DOHH2 (cell line): ENCODE measurements at regions not wholly inside any gene's neighbourhood (a gene's known extent, or its start where the extent isn't known, plus 50 kb on each side); places are given as distances from the start of the nearest gene placed in this dataset.

ENCODE experiments used
- H3F3A ChIP-seq: fragments of 200-600 bp; sonication (generic), shearing (Covaris generic); 2 replicates; pipeline ENCODE4 v1.6.0; 2016; ENCODE audit warnings: antibody characterized with exemption, mild to moderate bottlenecking; ENCODE audit not compliant: control insufficient read depth, insufficient read depth
- H3K27ac ChIP-seq: fragments of 200-600 bp; sonication (generic); 2 replicates; pipeline ENCODE4 v1.5.1; 2014; ENCODE audit warnings: low read depth, mild to moderate bottlenecking, low read length, moderate library complexity
- H3K27me3 ChIP-seq: fragments of 200-600 bp; sonication (generic); 2 replicates; pipeline ENCODE4 v1.6.1; 2014; ENCODE audit warnings: mild to moderate bottlenecking, low read length, mixed read lengths; ENCODE audit not compliant: control insufficient read depth
- H3K36me3 ChIP-seq: fragments of 200-600 bp; sonication (generic); 2 replicates; pipeline ENCODE4 v1.6.1; 2014; ENCODE audit warnings: mild to moderate bottlenecking, low read length, moderate library complexity, mixed read lengths; ENCODE audit not compliant: control insufficient read depth
- H3K4me1 ChIP-seq: fragments of 200-600 bp; sonication (generic); 2 replicates; pipeline ENCODE4 v1.6.1; 2014; ENCODE audit warnings: mild to moderate bottlenecking, low read length, mixed read lengths; ENCODE audit not compliant: control insufficient read depth
- H3K4me2 ChIP-seq: fragments of 200-600 bp; sonication (generic); 2 replicates; pipeline ENCODE4 v1.6.0; 2014; ENCODE audit warnings: mild to moderate bottlenecking, low read length, moderate library complexity
- H3K4me3 ChIP-seq: fragments of 200-600 bp; sonication (generic); 2 replicates; pipeline ENCODE4 v1.5.1; 2014; ENCODE audit warnings: mild to moderate bottlenecking, low read length, mixed read lengths
- H3K79me2 ChIP-seq: fragments of 200-600 bp; sonication (generic); 2 replicates; pipeline ENCODE4 v1.6.1; 2014; ENCODE audit warnings: mild to moderate bottlenecking, low read length, mixed read lengths; ENCODE audit not compliant: control insufficient read depth
- H3K9me2 ChIP-seq: fragments of 200-600 bp; sonication (generic); replicated peaks from 2 replicates; pipeline ENCODE4 v1.6.1; 2014; ENCODE audit warnings: mild to moderate bottlenecking, low read length, mixed read lengths; ENCODE audit not compliant: control insufficient read depth
- H3K9me3 ChIP-seq: fragments of 200-600 bp; sonication (generic); 2 replicates; pipeline ENCODE4 v1.6.1; 2014; ENCODE audit warnings: antibody characterized with exemption, low read length, mixed read lengths; ENCODE audit not compliant: control insufficient read depth, insufficient read depth
- H4K20me1 ChIP-seq: fragments of 200-600 bp; sonication (generic); 2 replicates; pipeline ENCODE4 v1.6.0; 2014; ENCODE audit warnings: low read depth, mild to moderate bottlenecking, antibody characterized with exemption, low read length, moderate library complexity; ENCODE audit not compliant: control insufficient read depth, insufficient read depth
- CTCF ChIP-seq: fragments of 200-600 bp; sonication (generic); IDR thresholded peaks from one replicate; pipeline ENCODE4 v1.5.1; 2014; ENCODE audit warnings: antibody characterized with exemption, mild to moderate bottlenecking, low read depth, low read length; ENCODE audit not compliant: poor library complexity, severe bottlenecking
- EZH2phosphoT487 ChIP-seq: fragments of 200-600 bp; sonication (generic); IDR thresholded peaks from 2 replicates; pipeline ENCODE4 v1.6.1; 2017; ENCODE audit warnings: borderline replicate concordance, mild to moderate bottlenecking, antibody characterized with exemption, low read length, moderate library complexity, mixed read lengths

GRCh38 chr5:158406884-158407823, 548.2 kb upstream of the CLINT1 start:
- TF ChIP-seq CTCF (no peak), EZH2phosphoT487 (no peak)
- Histone ChIP-seq H3K9me3 (peaks cover 14% of the 10 kb centered on the region; the same call in 1 of the 2 replicates), H3K4me1 (peaks cover 6% of the 10 kb centered on the region), H3K9me2 (no peaks in the 10 kb centered on the region), H3K36me3 (no peaks in the 10 kb centered on the region), H4K20me1 (no peaks in the 10 kb centered on the region), H3F3A (no peaks in the 10 kb centered on the region), H3K27ac (no peak overlapping the region), H3K4me2 (no peak overlapping the region), H3K79me2 (no peaks in the 10 kb centered on the region), H3K27me3 (no peaks in the 10 kb centered on the region), H3K4me3 (no peak overlapping the region)

- Histone ChIP-seq H3K4me1 (peaks cover 45% of the 10 kb centered on the region), H3K36me3 (no peaks in the 10 kb centered on the region), H3K4me2 (peak overlapping the region; percentile 68), H4K20me1 (no peaks in the 10 kb centered on the region), H3K9me2 (no peaks in the 10 kb centered on the region), H3K9me3 (0 out of 2 replicates have a peak, but pooled peaks cover 9% of the 10 kb centered on the region), H3K27me3 (0 out of 2 replicates have a peak, but pooled peaks cover 7% of the 10 kb centered on the region), H3K27ac (peak overlapping the region; percentile 76), H3K79me2 (no peaks in the 10 kb centered on the region), H3F3A (peaks cover 9% of the 10 kb centered on the region), H3K4me3 (peak overlapping the region; percentile 52)
- TF ChIP-seq EZH2phosphoT487 (no peak), CTCF (no peak)
These were observed 539.6 kb upstream of the CLINT1 start for GRCh38 chr5:158398360-158399201.

- H3K36me3 ChIP-seq = no peaks in the 10 kb centered on the region
- H3K4me3 ChIP-seq = no peak overlapping the region
- no peak overlapping the region for H3K27ac ChIP-seq
- H3K9me3 ChIP-seq = 0 out of 2 replicates have a peak, but pooled peaks cover under 1% of the 10 kb centered on the region
- H4K20me1 ChIP-seq = no peaks in the 10 kb centered on the region
- peaks cover 45% of the 10 kb centered on the region for H3K4me1 ChIP-seq
- H3K27me3 ChIP-seq = 0 out of 2 replicates have a peak, but pooled peaks cover 7% of the 10 kb centered on the region
- peaks cover 9% of the 10 kb centered on the region for H3F3A ChIP-seq
- H3K9me2 ChIP-seq = no peaks in the 10 kb centered on the region
- H3K79me2 ChIP-seq = no peaks in the 10 kb centered on the region
- TF ChIP-seq CTCF (no peak), EZH2phosphoT487 (no peak)
- H3K4me2 ChIP-seq = 0 out of 2 replicates have a peak overlapping the region, but pooled peaks have one; percentile 68
These were observed 538.3 kb upstream of the CLINT1 start for GRCh38 chr5:158397278-158397677.
